Inflammatory macrophage treated with lipopolysaccharide for 1 hour (primary cell): ENCODE measurements at regions not wholly inside any gene's neighbourhood (a gene's known extent, or its start where the extent isn't known, plus 50 kb on each side); places are given as distances from the start of the nearest gene placed in this dataset.

Experiments used
- DNase-seq, 2 donors: peaks; one replicate each; pipeline ENCODE4 v3.0.0-alpha.2; 2020 to 2022

DNA sequence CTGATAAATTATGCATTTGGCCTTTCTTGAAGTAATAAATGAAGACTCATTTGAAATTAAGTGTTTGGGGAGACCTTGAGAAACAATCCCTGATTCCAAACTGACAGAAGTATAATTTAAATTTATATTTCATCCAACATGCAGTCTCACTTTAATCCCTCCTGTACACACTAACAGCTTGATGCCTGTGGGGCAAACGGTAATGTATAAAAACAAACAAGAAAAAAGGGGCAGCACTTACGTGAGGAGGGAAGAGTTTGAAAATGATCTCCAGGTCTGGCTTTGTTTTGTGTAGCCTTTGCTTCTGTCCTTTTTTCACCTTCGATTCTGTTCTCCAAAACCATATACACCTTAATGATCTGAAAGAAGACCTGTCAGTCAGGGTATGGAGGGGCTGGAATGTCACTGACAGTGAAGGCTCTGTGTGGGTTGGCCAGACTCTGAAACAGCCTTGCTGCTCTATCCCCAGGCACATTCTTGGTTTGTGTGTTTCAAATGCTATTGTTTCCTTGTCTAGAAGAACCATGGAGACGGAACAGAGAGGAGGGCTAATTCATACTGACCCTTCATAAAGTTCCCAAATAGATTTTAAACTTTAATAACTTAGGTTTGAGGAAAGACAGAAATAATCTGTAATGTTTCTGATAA lies 338.2 kb upstream of the WWC1 start:
- no peak for DNase-seq

DNA sequence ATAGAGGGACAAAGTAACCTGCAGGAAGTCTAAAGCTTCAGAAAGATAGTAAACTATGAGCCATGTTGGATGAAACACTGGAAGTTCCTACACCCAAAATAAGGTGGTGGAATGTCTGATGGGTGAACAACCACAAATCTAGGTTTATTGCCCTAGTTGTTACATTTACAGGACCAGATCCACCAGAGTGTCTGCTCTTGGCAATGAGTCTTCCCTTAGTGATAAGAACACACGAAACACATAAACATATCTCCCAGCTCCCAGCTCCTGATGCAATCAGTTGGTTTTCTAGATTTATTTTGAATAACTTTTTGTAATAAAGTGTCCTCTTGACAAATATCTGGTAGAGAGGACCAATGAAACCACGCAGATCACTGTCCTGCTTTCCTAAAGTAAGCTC lies 329.7 kb upstream of the WWC1 start:
- DNase-seq, result no peak

- DNase-seq, result no peak
Measured at GRCh38 chr5:167964529-167964928, 326.9 kb upstream of the WWC1 start.

DNA sequence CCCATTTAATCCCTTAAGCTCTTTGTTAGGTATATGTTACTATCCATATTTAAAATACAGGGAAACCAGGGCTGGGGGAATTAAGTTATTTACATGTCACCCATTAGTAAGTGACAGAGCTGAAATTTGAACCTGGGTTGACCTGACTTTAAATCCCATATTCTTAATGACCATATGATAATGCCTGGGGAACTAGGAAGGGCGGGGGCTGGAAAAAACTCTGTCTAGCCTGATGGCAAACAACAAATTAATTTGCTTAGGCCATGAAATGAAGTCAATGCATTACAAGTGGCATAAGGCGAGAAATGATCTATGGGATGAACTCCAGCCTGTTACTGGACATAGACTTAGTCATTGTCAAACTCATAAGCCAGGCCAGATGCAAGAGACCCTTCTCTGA lies 325.7 kb upstream of the WWC1 start:
- no peak for DNase-seq

DNA sequence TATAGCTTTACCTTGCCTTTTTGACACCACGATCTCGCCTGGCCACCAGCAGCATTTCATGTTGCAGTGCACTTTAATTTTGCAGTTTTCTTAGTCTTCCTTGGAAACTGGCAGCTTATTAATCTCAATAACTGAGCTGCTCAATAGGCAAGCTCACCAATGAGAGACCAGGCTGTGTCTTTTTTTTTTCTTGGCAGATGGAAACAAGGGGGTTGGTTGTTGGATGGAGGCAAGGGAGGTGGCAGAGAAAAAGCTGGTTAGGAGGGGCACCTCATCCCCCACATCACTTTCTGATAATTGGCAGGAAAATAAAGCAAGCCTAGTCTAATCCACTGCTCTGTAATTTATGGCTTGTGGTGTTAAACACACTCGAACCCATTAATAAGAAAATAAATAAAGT lies 324.5 kb upstream of the WWC1 start:
- no peak for DNase-seq

GRCh38 chr5:167967494-167968177 lies 323.8 kb upstream of the WWC1 start:
- no peak for DNase-seq

DNA sequence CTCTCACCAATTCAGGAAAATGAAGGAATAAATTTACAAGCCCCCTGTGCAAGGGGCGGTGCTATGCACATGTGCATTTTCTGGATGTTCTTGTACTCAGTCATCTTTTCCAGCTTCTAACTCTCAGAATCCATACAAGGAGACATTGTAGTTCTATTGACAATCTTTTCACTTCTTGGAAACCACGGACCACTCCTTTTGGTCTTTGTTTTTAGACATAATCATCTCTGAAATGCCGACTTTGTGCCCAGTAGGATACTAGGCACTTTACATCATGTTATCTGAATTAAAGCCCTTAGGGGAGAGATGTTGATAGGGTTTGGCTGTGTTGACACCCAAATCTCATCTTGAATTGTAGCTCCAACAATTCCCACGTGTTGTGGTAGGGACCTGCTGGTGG lies 322.6 kb upstream of the WWC1 start:
- no peak for DNase-seq

- DNase-seq, result no peak
Measured at GRCh38 chr5:167969998-167970397, 321.4 kb upstream of the WWC1 start.

DNA sequence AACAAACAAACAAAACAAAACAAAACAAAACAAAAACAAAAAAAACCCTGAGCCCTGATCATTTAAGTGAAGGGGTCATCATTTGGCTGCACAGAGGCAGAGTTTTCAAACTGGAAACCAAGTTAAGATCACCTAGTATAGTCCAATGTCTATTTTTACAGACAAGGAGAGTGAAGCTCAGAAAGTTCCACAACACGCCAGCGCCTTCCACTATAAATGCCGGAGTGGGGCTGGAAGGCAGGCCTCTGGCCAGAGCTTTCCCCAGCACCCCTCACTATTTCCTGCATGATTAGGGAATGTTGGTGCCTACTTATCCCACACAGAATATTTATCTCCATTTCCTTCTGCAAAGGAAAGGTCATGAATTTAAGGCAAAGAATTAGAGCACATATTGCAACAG lies 319.7 kb upstream of the WWC1 start:
- no peak for DNase-seq

GRCh38 chr5:167973126-167973525 lies 318.3 kb upstream of the WWC1 start:
- no peak for DNase-seq

DNA sequence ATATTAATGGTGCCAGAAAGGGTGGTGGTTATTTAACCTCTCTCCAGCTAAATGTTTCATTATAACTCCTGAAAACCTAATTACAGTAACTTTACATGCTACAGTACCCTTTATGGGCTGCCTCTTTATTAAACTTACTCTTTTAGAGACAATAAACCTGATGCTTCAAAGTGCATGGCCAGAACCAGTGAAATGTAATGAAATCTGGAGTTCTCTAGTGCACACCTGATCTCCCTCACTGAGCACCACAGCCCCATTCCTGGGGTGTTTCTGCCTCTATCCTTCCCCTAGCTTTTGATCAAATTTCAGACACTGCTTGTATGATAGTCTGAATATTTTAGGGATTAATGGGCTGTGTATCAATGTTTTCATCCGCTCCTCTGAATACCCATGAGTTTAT lies 306.5 kb upstream of the WWC1 start:
- no peak for DNase-seq

DNA sequence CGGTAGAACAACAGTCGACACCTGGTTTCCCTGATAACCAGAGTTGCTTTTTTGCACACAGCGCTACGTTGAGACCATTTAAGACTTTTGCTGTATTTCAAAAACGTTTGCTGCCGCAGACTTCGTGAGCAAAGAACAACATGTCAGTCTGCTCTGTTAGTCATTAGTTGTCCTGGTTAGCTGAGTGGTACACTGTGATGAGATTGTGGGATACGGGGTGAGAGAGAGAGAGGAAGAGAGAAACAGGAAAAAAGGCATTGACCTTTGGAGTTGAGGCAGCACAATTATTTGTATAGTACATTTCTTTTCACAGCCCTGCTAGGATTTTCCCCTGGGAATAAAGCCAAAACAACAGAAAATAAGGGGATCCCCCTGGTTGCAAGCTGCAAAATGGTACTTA lies 306.1 kb upstream of the WWC1 start:
- no peak for DNase-seq

DNA sequence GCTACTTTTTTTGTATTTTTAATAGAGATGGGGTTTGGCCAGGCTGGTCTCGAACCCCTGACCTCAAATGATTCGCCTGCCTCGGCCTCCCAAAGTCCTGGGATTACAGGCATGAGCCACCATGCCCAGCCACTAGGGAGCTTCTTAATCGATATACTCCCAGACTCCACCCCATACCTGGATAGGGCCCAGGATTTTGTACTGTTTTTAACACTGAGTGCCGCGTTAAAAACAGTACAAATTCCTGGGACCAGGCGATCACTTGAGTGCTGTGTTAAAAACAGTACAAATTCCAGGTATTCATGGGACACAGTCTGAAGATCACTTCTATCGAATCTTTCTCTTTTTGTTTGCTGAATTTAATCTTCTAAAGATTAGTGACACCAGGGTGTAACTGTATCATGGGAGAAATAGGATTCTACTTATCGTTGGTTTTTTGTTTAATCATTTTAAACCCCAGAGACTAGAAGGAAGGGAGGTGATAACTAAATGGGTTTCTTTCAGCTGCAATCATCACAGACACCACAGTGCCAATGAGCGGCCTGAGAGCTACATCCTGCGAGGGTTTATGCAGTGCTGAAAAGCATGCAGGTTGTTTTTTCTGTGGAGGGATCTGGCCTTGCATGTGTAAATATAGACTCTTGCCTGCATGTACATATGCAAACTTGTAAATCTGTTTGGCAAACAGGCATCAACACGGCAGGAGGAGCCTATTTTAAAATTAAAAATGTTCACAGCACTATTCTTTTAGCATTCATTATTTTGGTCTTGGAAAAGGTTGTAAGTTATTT lies 303.8 kb upstream of the WWC1 start:
- DNase-seq, result no peak

DNA sequence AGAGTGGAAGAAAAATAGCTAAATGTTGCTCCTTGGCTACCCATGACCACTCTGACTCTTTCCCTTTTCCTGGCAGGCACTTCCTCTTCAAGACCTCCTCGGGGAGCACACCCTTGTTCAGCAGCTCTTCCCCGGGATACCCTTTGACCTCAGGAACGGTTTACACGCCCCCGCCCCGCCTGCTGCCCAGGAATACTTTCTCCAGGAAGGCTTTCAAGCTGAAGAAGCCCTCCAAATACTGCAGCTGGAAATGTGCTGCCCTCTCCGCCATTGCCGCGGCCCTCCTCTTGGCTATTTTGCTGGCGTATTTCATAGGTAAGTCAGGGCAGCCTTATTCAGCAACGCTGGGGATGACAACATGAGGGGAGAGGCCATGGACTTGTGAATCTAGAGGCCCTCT lies 298.6 kb upstream of the WWC1 start:
- no peak for DNase-seq

- no peak for DNase-seq
Measured at GRCh38 chr5:167993771-167994170, 297.7 kb upstream of the WWC1 start.

DNA sequence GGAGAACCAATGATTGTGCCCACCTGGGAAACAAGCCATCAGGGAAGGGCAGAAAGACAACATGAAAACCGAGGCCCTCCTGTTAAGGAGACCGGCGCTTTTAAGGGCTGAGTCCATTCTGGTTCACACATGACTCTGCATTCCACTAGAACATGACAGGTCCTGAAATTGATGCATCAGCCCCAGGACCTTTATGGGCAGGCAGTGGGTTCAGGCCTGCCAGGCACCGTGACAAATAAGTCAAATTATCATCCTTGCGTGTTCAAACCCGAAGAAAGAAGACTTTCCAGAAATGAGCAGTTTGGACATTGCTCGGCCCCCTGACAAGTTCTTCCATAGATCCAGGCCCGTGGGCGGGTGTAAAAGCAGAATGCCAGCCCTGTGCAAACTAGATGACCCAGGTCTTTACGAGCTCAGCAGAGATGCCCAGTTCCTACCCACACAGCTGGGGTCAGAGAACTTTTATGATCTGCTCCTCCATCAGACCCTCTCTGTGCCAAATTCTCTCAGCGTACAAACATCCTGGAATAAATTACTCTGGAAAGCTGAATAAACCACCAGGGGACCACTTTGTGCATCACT lies 295.5 kb upstream of the WWC1 start:
- DNase-seq, result no peak

- DNase-seq, result no peak
Measured at GRCh38 chr5:167998148-167998767, 293.2 kb upstream of the WWC1 start.

DNA sequence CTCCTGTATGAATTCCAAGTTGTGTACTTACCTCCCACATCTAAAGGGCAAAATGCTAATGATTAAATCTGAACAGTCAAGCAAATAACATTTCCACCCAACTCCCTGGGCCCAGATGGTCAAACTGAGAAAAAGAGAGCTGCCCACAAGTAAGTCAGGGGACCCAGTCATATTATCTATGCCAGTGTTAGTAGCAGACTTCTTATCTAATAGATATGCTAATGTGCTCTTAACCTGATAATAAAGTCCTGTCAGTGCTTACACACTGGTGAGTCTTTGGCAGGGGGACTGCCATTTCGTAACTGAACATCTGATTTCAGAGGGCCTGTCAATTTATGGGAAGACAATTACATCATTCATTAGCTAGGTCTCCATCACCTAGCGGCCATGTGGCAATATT lies 292.3 kb upstream of the WWC1 start:
- DNase-seq, result no peak

GRCh38 chr5:168001318-168001717 lies 290.1 kb upstream of the WWC1 start:
- DNase-seq, result no peak

- no peak for DNase-seq
Measured at GRCh38 chr5:168002116-168002515, 289.3 kb upstream of the WWC1 start.

GRCh38 chr5:168005093-168005492 lies 286.4 kb upstream of the WWC1 start:
- DNase-seq, result no peak

GRCh38 chr5:168005936-168006335 lies 285.5 kb upstream of the WWC1 start:
- no peak for DNase-seq

GRCh38 chr5:168006456-168007130 lies 284.9 kb upstream of the WWC1 start:
- no peak for DNase-seq
